ENCODE measurements at regions not wholly inside any gene's neighbourhood (a gene's known extent, or its start where the extent isn't known, plus 50 kb on each side); places are given as distances from the start of the nearest gene placed in this dataset.

DNA sequence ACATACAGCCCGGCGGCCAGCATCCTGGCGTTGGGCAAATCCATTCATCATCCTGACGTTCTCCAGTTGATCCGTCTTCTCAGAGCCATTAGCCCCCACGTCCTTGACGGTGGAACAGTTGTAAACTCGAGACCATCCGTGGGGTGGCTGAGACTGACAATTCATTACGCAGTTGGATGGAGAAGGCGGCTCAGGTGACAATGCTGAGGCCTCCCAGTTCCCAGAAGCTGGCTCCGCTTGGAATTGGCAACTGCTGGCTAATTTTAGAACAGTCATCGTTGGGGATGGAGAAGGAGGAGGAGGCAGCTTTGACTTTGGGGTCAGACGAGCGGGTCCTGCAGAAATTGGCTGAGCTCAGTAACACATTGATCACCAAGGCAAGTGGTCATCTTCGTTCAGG is 186.5 kb downstream of the PHETA1 start:
- H3K27me3 ChIP-seq (ENCODE audit: control insufficient read depth in 3 of 3, insufficient read depth in 3 of 3, low read length in 2 of 3): peaks cover 0 to 10% (median 7%) of the 10 kb centered on the region in 3 donors

GRCh38 chr12:111181143-111181726 is 187.7 kb downstream of the PHETA1 start:
- WGBS, 2 donors: 16 to 23% methylated on average over 18 of the region's 18 CpGs
- Histone ChIP-seq H3K27me3 (ENCODE audit: control insufficient read depth in 3 of 3, insufficient read depth in 3 of 3, low read length in 2 of 3) (peaks cover 0 to 10% (median 7%) of the 10 kb centered on the region in 3 donors), H3K9me3 (ENCODE audit: control insufficient read depth in 4 of 4, insufficient read depth in 3 of 4, low read length in 3 of 4) (peaks cover 0 to 2% (median 0%) of the 10 kb centered on the region in 4 donors), H3K36me3 (ENCODE audit: control insufficient read depth in 4 of 4, insufficient read depth in 4 of 4, low read length in 4 of 4) (no peaks in the 10 kb centered on the region), H3K27ac (ENCODE audit: low read depth in 1 of 2, low read length in 1 of 2) (no peak overlapping the region), H3K4me3 (no peak overlapping the region), H3K9ac (ENCODE audit: insufficient read depth in 1 of 2, low read length in 2 of 2) (no peak overlapping the region), H3K4me1 (ENCODE audit: control insufficient read depth in 5 of 5, insufficient read depth in 5 of 5, low read length in 5 of 5) (peaks cover 0 to 58% (median 12%) of the 10 kb centered on the region in 5 donors)
- DNase-seq: peak; percentile 92 to 97 (median 95)
- TF ChIP-seq, protein P1, sequence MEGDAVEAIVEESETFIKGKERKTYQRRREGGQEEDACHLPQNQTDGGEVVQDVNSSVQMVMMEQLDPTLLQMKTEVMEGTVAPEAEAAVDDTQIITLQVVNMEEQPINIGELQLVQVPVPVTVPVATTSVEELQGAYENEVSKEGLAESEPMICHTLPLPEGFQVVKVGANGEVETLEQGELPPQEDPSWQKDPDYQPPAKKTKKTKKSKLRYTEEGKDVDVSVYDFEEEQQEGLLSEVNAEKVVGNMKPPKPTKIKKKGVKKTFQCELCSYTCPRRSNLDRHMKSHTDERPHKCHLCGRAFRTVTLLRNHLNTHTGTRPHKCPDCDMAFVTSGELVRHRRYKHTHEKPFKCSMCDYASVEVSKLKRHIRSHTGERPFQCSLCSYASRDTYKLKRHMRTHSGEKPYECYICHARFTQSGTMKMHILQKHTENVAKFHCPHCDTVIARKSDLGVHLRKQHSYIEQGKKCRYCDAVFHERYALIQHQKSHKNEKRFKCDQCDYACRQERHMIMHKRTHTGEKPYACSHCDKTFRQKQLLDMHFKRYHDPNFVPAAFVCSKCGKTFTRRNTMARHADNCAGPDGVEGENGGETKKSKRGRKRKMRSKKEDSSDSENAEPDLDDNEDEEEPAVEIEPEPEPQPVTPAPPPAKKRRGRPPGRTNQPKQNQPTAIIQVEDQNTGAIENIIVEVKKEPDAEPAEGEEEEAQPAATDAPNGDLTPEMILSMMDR (IDR thresholded peaks at IDR 0.05; ENCODE audit: control extremely low read depth, extremely low read depth): no peak
- ATAC-seq (ENCODE audit: insufficient read depth, low FRiP score): no peak

More for the DNA sequence above, 186.5 kb downstream of the PHETA1 start:
- H3K9me3 ChIP-seq (ENCODE audit: control insufficient read depth in 4 of 4, insufficient read depth in 3 of 4, low read length in 3 of 4): peaks cover 0 to 2% (median 0%) of the 10 kb centered on the region in 4 donors
- no peak overlapping the region for H3K9ac ChIP-seq (ENCODE audit: insufficient read depth in 1 of 2, low read length in 2 of 2)
- ATAC-seq (ENCODE audit: insufficient read depth, low FRiP score) (no peak), DNase-seq (no peak)
- no peak overlapping the region for H3K4me3 ChIP-seq
- H3K27ac ChIP-seq (ENCODE audit: low read depth in 1 of 2, low read length in 1 of 2): no peak overlapping the region
- TF ChIP-seq, protein P1 (IDR thresholded peaks at IDR 0.05; ENCODE audit: control extremely low read depth, extremely low read depth): no peak
- WGBS, 2 donors: 58 to 70% methylated on average over 16 of the region's 16 CpGs
- H3K4me1 ChIP-seq (ENCODE audit: control insufficient read depth in 5 of 5, insufficient read depth in 5 of 5, low read length in 5 of 5): peaks cover 0 to 52% (median 12%) of the 10 kb centered on the region in 5 donors
- no peaks in the 10 kb centered on the region for H3K36me3 ChIP-seq (ENCODE audit: control insufficient read depth in 4 of 4, insufficient read depth in 4 of 4, low read length in 4 of 4)

GRCh38 chr12:111180426-111181142 is 188.3 kb downstream of the PHETA1 start:
- DNase-seq: no peak
- ATAC-seq (ENCODE audit: insufficient read depth, low FRiP score): no peak
- H3K9me3 ChIP-seq (ENCODE audit: control insufficient read depth in 4 of 4, insufficient read depth in 3 of 4, low read length in 3 of 4): peaks cover 0 to 2% (median 0%) of the 10 kb centered on the region in 4 donors
- peaks cover 0 to 64% (median 12%) of the 10 kb centered on the region in 5 donors for H3K4me1 ChIP-seq (ENCODE audit: control insufficient read depth in 5 of 5, insufficient read depth in 5 of 5, low read length in 5 of 5)
- no peak overlapping the region for H3K4me3 ChIP-seq
- H3K36me3 ChIP-seq (ENCODE audit: control insufficient read depth in 4 of 4, insufficient read depth in 4 of 4, low read length in 4 of 4): no peaks in the 10 kb centered on the region
- no peak overlapping the region for H3K27ac ChIP-seq (ENCODE audit: low read depth in 1 of 2, low read length in 1 of 2)
- TF ChIP-seq, protein P1 (IDR thresholded peaks at IDR 0.05; ENCODE audit: control extremely low read depth, extremely low read depth): no peak
- no peak overlapping the region for H3K9ac ChIP-seq (ENCODE audit: insufficient read depth in 1 of 2, low read length in 2 of 2)
- WGBS, 2 donors: 42 to 61% methylated on average over 19 of the region's 19 CpGs
- H3K27me3 ChIP-seq (ENCODE audit: control insufficient read depth in 3 of 3, insufficient read depth in 3 of 3, low read length in 2 of 3): peaks cover 0 to 10% (median 7%) of the 10 kb centered on the region in 3 donors

Data from lung (tissue), 11 donors.